ENCODE measurements at regions not wholly inside any gene's neighbourhood (a gene's known extent, or its start where the extent isn't known, plus 50 kb on each side); places are given as distances from the start of the nearest gene placed in this dataset.
"Not testable (repeated sequence)": the region's sequence is repeated elsewhere in the genome, so short reads cannot be mapped to it uniquely, and the experiment has no call there.

DNA sequence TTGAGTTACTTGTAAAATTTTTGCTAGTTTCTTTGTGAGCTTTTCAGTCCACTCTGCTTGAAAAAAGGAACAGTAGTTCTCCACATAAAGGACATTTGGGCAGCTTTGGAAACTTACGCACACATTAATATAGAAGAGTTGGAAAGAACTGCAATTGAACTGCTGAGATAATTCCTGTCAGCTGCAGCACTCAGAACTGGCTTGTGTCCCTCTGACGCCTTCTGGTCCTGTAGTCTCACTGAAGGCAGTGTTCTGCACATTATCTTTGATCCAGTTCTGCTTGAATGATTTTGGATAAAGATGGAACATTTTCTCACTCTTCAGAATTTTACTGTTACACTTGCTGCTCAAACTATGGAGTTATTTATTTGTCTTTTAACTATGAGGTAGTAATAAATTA, 901.9 kb downstream of the OTOL1 start:
- Mint-ChIP-seq H3K4me3 (no peak overlapping the region), H3K27me3 (ENCODE audit: low read depth) (no peaks in the 10 kb centered on the region), H3K36me3 (ENCODE audit: insufficient read depth in 2 of 2) (peaks cover 0 to 1% of the 10 kb centered on the region in 2 donors), H3K9me3 (peaks cover 0 to 2% of the 10 kb centered on the region in 2 donors), H3K27ac (no peak overlapping the region), H3K4me1 (ENCODE audit: low read depth) (no peaks in the 10 kb centered on the region)
- DNase-seq (no peak), ATAC-seq (replicated peaks in 1 of 2) (no peak)

GRCh38 chr3:162400697-162401096, 904.1 kb downstream of the OTOL1 start:
- DNase-seq: no peak
- no peaks in the 10 kb centered on the region for H3K27me3 Mint-ChIP-seq (ENCODE audit: low read depth)
- H3K4me1 Mint-ChIP-seq (ENCODE audit: low read depth): no peaks in the 10 kb centered on the region
- H3K27ac Mint-ChIP-seq: no peak overlapping the region
- peaks cover 2 to 4% of the 10 kb centered on the region in 2 donors for H3K9me3 Mint-ChIP-seq
- H3K36me3 Mint-ChIP-seq (ENCODE audit: insufficient read depth in 2 of 2): no peaks in the 10 kb centered on the region
- no peak for ATAC-seq (replicated peaks in 1 of 2)
- no peak overlapping the region for H3K4me3 Mint-ChIP-seq

DNA sequence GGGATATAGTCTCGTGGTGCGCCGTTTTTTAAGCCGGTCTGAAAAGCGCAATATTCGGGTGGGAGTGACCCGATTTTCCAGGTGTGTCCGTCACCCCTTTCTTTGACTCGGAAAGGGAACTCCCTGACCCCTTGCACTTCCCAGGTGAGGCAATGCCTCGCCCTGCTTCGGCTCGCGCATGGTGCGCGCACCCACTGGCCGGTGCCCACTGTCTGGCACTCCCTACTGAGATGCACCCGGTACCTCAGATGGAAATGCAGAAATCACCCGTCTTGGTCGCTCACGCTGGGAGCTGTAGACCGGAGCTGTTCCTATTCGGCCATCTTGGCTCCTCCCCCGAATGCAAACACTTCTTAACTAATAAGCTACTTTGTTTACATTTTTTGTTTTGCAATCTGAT, 914.9 kb downstream of the OTOL1 start:
- H3K36me3 Mint-ChIP-seq (ENCODE audit: insufficient read depth in 2 of 2); H3K4me1 Mint-ChIP-seq (ENCODE audit: low read depth); H3K9me3 Mint-ChIP-seq; H3K4me3 Mint-ChIP-seq; H3K27ac Mint-ChIP-seq; ATAC-seq (replicated peaks in 1 of 2); H3K27me3 Mint-ChIP-seq (ENCODE audit: low read depth); DNase-seq: not testable (repeated sequence)

- Mint-ChIP-seq H3K4me1 (ENCODE audit: low read depth) (no peaks in the 10 kb centered on the region), H3K9me3 (peaks cover 0 to 1% of the 10 kb centered on the region in 2 donors), H3K4me3 (no peak overlapping the region), H3K27me3 (ENCODE audit: low read depth) (no peaks in the 10 kb centered on the region), H3K36me3 (ENCODE audit: insufficient read depth in 2 of 2) (no peaks in the 10 kb centered on the region), H3K27ac (no peak overlapping the region)
- ATAC-seq (replicated peaks in 1 of 2): no peak
- no peak for DNase-seq
Observed at GRCh38 chr3:162421721-162422120, 925.1 kb downstream of the OTOL1 start.

DNA sequence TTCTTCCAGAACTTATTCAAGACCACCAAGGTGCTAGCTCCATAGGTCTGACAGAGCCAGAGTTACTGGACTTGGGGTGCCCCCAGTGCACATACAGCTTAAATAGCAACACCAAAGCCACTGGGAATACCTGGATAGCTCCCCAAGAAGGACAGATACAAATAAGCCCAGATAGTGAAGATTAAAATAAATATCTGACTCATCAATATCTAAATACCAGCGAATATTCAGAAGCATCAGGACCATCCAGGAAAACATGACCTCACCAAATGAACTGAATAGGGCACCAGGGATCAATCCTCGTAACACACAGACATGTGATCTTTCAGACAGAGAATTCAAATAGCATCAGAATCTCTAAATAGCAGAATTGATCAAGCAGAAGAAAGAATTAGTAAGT, 931.6 kb downstream of the OTOL1 start:
- H3K9me3 Mint-ChIP-seq: peaks cover 4 to 16% of the 10 kb centered on the region in 2 donors
- DNase-seq: no peak
- H3K4me1 Mint-ChIP-seq (ENCODE audit: low read depth): no peaks in the 10 kb centered on the region
- ATAC-seq (replicated peaks in 1 of 2): no peak
- no peaks in the 10 kb centered on the region for H3K27me3 Mint-ChIP-seq (ENCODE audit: low read depth)
- no peak overlapping the region for H3K27ac Mint-ChIP-seq
- no peak overlapping the region for H3K4me3 Mint-ChIP-seq
- peaks cover 0 to 2% of the 10 kb centered on the region in 2 donors for H3K36me3 Mint-ChIP-seq (ENCODE audit: insufficient read depth in 2 of 2)

GRCh38 chr3:162435750-162436149, 939.1 kb downstream of the OTOL1 start:
- Mint-ChIP-seq H3K36me3 (ENCODE audit: insufficient read depth in 2 of 2) (peaks cover 0 to 4% of the 10 kb centered on the region in 2 donors), H3K27me3 (ENCODE audit: low read depth) (no peaks in the 10 kb centered on the region), H3K4me1 (ENCODE audit: low read depth) (no peaks in the 10 kb centered on the region), H3K9me3 (peaks cover 9 to 13% of the 10 kb centered on the region in 2 donors), H3K4me3 (no peak overlapping the region), H3K27ac (no peak overlapping the region)
- ATAC-seq (replicated peaks in 1 of 2) (no peak), DNase-seq (no peak)

DNA sequence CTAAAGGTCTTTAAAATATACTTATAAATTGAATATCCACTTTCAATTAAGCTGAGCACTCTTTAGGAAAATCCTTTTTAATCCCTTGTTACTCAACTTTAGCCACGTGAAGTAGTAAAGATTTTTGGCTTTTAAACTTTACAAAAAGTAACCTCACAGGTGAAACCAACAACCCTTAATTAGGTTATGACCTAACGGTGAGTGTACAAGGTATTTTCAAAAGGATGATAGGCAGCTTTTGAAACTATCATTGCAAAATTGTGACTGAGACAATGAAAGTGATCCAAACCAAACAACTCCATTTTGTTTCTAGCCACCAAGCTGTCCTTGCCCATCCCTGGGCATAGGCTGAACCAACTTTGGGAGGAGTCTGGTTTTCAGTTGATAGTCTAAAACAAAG, 940.2 kb downstream of the OTOL1 start:
- no peak for ATAC-seq (replicated peaks in 1 of 2)
- H3K9me3 Mint-ChIP-seq: peaks cover 8 to 12% of the 10 kb centered on the region in 2 donors
- no peaks in the 10 kb centered on the region for H3K4me1 Mint-ChIP-seq (ENCODE audit: low read depth)
- no peaks in the 10 kb centered on the region for H3K27me3 Mint-ChIP-seq (ENCODE audit: low read depth)
- DNase-seq: no peak
- peaks cover 0 to 2% of the 10 kb centered on the region in 2 donors for H3K36me3 Mint-ChIP-seq (ENCODE audit: insufficient read depth in 2 of 2)
- H3K4me3 Mint-ChIP-seq: no peak overlapping the region
- H3K27ac Mint-ChIP-seq: no peak overlapping the region

GRCh38 chr3:162437480-162437879, 940.9 kb downstream of the OTOL1 start:
- Mint-ChIP-seq H3K4me3 (no peak overlapping the region), H3K9me3 (peaks cover 8 to 10% of the 10 kb centered on the region in 2 donors), H3K4me1 (ENCODE audit: low read depth) (no peaks in the 10 kb centered on the region), H3K36me3 (ENCODE audit: insufficient read depth in 2 of 2) (peaks cover 0 to 2% of the 10 kb centered on the region in 2 donors), H3K27me3 (ENCODE audit: low read depth) (no peaks in the 10 kb centered on the region), H3K27ac (no peak overlapping the region)
- no peak for ATAC-seq (replicated peaks in 1 of 2)
- DNase-seq: no peak

DNA sequence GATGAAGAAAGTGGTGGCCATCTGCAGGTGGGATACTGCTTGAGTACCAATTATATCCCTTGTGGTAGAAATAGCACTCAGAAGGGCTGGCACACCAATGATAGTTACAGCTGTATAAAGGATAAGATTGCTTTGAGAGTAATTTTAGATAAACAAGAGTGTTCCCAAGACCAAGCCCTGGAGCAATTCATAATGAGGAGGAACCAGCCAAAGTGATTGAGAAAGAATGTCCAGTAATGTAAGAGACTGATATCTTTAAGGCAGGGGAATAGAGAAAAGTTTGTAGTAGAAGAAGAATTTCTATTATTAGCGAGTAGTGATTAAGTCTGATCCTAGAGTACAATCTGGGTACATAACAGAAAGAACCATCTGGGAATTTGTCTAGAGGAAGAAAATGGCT, 945.1 kb downstream of the OTOL1 start:
- DNase-seq (no peak), ATAC-seq (replicated peaks in 1 of 2) (no peak)
- H3K27ac Mint-ChIP-seq: no peak overlapping the region
- H3K27me3 Mint-ChIP-seq (ENCODE audit: low read depth): no peaks in the 10 kb centered on the region
- peaks cover 4% of the 10 kb centered on the region in 2 donors for H3K9me3 Mint-ChIP-seq
- no peak overlapping the region for H3K4me3 Mint-ChIP-seq
- H3K36me3 Mint-ChIP-seq (ENCODE audit: insufficient read depth in 2 of 2): peaks cover 0 to 2% of the 10 kb centered on the region in 2 donors
- H3K4me1 Mint-ChIP-seq (ENCODE audit: low read depth): no peaks in the 10 kb centered on the region

GRCh38 chr3:162443376-162443775, 946.8 kb downstream of the OTOL1 start:
- H3K27me3 Mint-ChIP-seq (ENCODE audit: low read depth): no peaks in the 10 kb centered on the region
- no peak overlapping the region for H3K4me3 Mint-ChIP-seq
- H3K27ac Mint-ChIP-seq: no peak overlapping the region
- H3K4me1 Mint-ChIP-seq (ENCODE audit: low read depth): no peaks in the 10 kb centered on the region
- peaks cover 2 to 4% of the 10 kb centered on the region in 2 donors for H3K9me3 Mint-ChIP-seq
- DNase-seq (no peak), ATAC-seq (replicated peaks in 1 of 2) (no peak)
- peaks cover 0 to 2% of the 10 kb centered on the region in 2 donors for H3K36me3 Mint-ChIP-seq (ENCODE audit: insufficient read depth in 2 of 2)

- Mint-ChIP-seq H3K4me3 (no peak overlapping the region), H3K27ac (no peak overlapping the region), H3K27me3 (ENCODE audit: low read depth) (no peaks in the 10 kb centered on the region), H3K4me1 (ENCODE audit: low read depth) (no peaks in the 10 kb centered on the region), H3K9me3 (peaks cover 10 to 17% of the 10 kb centered on the region in 2 donors), H3K36me3 (ENCODE audit: insufficient read depth in 2 of 2) (no peaks in the 10 kb centered on the region)
- no peak for DNase-seq
- no peak for ATAC-seq (replicated peaks in 1 of 2)
Observed at GRCh38 chr3:162468791-162469190, 972.2 kb downstream of the OTOL1 start.

- no peak overlapping the region for H3K4me3 Mint-ChIP-seq
- no peaks in the 10 kb centered on the region for H3K36me3 Mint-ChIP-seq (ENCODE audit: insufficient read depth in 2 of 2)
- no peak overlapping the region for H3K27ac Mint-ChIP-seq
- DNase-seq: no peak
- H3K9me3 Mint-ChIP-seq: peaks cover 0 to 4% of the 10 kb centered on the region in 2 donors
- no peaks in the 10 kb centered on the region for H3K27me3 Mint-ChIP-seq (ENCODE audit: low read depth)
- ATAC-seq (replicated peaks in 1 of 2): no peak
- H3K4me1 Mint-ChIP-seq (ENCODE audit: low read depth): no peaks in the 10 kb centered on the region
Observed at GRCh38 chr3:162487138-162487537, 990.5 kb downstream of the OTOL1 start.

GRCh38 chr3:162489853-162490252, 993.2 kb downstream of the OTOL1 start:
- Mint-ChIP-seq H3K4me1 (ENCODE audit: low read depth) (no peaks in the 10 kb centered on the region), H3K27me3 (ENCODE audit: low read depth) (no peaks in the 10 kb centered on the region), H3K4me3 (no peak overlapping the region), H3K9me3 (peaks cover 0 to 4% of the 10 kb centered on the region in 2 donors), H3K27ac (no peak overlapping the region), H3K36me3 (ENCODE audit: insufficient read depth in 2 of 2) (no peaks in the 10 kb centered on the region)
- ATAC-seq (replicated peaks in 1 of 2) (no peak), DNase-seq (no peak)

- ATAC-seq (replicated peaks in 1 of 2) (no peak), DNase-seq (no peak)
- Mint-ChIP-seq H3K36me3 (ENCODE audit: insufficient read depth in 2 of 2) (peaks cover 0 to 2% of the 10 kb centered on the region in 2 donors), H3K4me1 (ENCODE audit: low read depth) (no peaks in the 10 kb centered on the region), H3K27ac (no peak overlapping the region), H3K4me3 (no peak overlapping the region), H3K9me3 (peaks cover 5 to 6% of the 10 kb centered on the region in 2 donors), H3K27me3 (ENCODE audit: low read depth) (no peaks in the 10 kb centered on the region)
Observed at GRCh38 chr3:162491952-162492351, 995.3 kb downstream of the OTOL1 start.

All from activated T-cell treated with anti-CD3 and anti-CD28 coated beads, Interleukin-2, amount 50 U/mL, for 72 hours (primary cell).